ENCODE measurements at regions not wholly inside any gene's neighbourhood (a gene's known extent, or its start where the extent isn't known, plus 50 kb on each side); places are given as distances from the start of the nearest gene placed in this dataset.

- DNase-seq (ENCODE audit: low read depth) = no peak
Observed at GRCh38 chr18:61256291-61256690, 76.9 kb upstream of the CDH20 start.

- no peak for DNase-seq (ENCODE audit: low read depth)
Observed at GRCh38 chr18:61261870-61262269, 71.4 kb upstream of the CDH20 start.

GRCh38 chr18:61272793-61273192 lies 60.4 kb upstream of the CDH20 start:
- DNase-seq (ENCODE audit: low read depth) = no peak

GRCh38 chr18:61273533-61273932 lies 59.7 kb upstream of the CDH20 start:
- no peak for DNase-seq (ENCODE audit: low read depth)

- no peak for DNase-seq (ENCODE audit: low read depth)
Observed at GRCh38 chr18:61274416-61274960, 58.7 kb upstream of the CDH20 start.

- DNase-seq (ENCODE audit: low read depth) = no peak
Observed at GRCh38 chr18:61277808-61278207, 55.4 kb upstream of the CDH20 start.

GRCh38 chr18:61281431-61281830 lies 51.8 kb upstream of the CDH20 start:
- no peak for DNase-seq (ENCODE audit: low read depth)

GRCh38 chr18:61282926-61283325 lies 50.3 kb upstream of the CDH20 start:
- no peak for DNase-seq (ENCODE audit: low read depth)
